ENCODE measurements at regions not wholly inside any gene's neighbourhood (a gene's known extent, or its start where the extent isn't known, plus 50 kb on each side); places are given as distances from the start of the nearest gene placed in this dataset.

DNA sequence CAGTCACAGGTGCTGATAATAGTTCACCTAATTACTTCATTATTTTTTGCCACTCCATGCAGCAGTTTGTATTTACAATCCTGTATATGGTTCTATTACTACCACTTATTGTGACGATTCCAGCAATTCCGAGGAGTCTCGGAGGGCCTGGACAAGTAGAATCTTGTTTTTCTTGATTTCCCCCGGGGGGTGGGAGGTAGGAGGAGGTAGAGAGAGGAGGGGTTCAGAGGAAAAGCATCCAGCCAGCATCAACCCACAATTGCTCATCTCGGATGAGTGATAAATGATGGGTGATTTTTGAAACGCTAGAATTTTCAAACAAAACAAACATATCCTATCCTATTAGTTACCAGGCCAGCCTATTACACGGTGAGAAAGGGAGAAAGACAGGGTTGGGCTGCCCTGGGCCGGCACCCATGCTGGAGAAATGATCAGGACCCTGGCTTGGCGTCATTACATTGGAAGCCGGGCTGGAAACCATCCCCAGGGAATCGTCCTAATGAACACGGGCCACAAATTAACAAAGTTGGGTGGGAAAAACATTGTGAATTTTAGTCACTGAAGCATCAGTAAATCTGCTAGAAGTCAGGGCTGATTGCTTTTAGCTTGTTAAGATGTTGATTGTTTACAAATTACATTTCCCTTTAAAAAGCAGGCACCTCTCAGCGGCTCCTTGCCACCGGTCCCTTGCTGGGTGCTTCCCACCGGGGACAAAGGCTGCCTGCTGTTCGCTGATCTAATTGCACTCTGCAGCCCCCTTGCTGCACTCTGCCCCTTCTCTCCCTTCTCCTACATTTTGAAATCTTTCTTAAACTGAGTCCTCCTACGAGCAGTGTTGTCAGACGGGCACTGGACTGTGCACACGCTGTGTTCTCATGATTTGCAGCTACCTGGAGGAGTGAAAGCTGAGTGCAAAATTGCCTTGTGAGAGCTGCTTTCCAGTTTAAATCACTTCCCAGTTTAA, 95.5 kb downstream of the FAM204A start:
- in situ Hi-C loops (cut with MboI; ENCODE audit: low sequenced_read_pairs): loop anchor here (10.0 to 25.0 kb wide), 3 partner anchors 384 to 1034 kb away; no protein-coding TSS in a partner anchor

DNA sequence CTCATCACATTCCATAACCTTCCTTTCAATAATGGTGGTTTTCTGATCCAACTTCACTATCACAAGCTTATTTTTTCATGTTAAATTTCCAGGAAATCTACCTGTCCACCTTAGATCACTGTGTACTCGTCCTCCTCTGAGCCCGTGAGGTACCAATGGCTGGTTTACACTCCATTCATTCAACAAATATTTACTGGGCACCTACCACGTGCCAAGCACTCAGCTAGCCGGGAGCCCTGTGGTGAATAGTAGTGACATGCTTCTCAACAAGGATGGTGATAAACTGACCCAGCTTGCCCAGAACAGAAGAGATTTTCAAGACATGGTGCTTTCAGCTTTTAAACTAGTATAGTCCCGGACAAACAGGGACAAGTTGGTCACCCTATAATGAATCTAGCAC, 98.2 kb downstream of the FAM204A start:
- in situ Hi-C loops (cut with MboI; ENCODE audit: low sequenced_read_pairs): loop anchor here (10.0 to 25.0 kb wide), 3 partner anchors 382 to 1032 kb away; no protein-coding TSS in a partner anchor

DNA sequence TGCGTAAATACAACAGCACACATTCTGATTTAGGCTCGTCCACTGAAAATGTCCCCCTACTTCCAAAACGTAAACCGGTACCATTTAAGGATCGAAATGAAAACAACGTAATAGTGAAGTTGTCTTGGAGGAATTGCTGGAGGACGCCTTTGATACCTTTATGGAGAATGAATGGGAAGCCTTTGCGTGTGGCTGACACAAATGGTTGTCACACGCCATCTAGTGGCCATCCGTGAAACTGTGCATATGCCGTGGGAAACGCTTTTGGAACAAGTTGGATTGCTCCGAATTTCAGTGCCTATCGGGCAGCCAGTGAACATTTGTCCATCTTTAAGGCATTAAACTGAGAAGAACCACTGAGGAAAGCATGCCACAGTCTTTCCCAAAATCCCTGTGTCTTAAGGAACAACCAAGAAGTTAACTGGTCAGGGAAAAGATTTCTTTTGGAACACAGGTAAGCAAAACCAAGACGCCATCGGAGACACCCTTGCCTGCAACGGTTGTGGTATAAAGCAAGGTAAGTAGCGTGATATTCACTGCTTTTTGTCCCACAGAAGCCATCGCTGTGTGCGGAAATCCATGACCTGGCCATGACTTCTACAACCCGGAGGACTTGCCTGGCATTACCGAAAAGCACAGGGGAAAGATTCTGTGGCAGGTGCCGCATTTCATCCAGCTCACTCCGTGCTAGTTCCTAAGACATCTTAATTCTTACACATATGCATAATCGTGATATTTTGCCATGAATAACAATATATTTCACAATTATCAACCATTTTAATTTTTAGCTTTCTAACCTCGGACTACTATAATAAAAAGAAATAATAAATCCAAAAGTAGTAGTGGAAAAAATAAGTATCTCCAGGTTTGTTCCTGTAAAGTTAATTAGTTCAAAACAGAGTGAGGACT, 100.6 kb downstream of the FAM204A start:
- in situ Hi-C loops (cut with MboI; ENCODE audit: low sequenced_read_pairs): loop anchor here (10.0 to 25.0 kb wide), 3 partner anchors 379 to 1029 kb away; no protein-coding TSS in a partner anchor

DNA sequence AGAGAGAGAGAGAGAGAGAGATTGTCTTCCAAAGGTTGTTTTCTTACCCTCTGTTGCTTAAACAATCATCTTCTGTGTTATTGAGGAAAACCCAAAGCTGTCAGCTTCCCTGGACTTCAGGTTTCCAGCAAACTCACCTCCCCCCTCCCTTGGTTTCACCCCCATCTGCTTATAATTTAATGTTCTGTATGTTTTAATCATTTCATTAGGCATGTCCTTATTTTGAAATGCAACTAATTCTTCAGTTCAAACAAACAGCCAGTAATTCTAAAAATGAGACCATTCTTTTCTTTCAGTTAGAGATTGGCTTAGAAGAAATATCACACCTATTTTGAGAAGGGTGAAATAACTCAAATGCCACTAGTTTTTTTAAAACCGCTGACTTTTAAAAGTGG, 102.9 kb downstream of the FAM204A start:
- in situ Hi-C loops (cut with MboI; ENCODE audit: low sequenced_read_pairs): loop anchor here (25.0 kb wide), 2 partner anchors 377 to 1027 kb away; no protein-coding TSS in a partner anchor

DNA sequence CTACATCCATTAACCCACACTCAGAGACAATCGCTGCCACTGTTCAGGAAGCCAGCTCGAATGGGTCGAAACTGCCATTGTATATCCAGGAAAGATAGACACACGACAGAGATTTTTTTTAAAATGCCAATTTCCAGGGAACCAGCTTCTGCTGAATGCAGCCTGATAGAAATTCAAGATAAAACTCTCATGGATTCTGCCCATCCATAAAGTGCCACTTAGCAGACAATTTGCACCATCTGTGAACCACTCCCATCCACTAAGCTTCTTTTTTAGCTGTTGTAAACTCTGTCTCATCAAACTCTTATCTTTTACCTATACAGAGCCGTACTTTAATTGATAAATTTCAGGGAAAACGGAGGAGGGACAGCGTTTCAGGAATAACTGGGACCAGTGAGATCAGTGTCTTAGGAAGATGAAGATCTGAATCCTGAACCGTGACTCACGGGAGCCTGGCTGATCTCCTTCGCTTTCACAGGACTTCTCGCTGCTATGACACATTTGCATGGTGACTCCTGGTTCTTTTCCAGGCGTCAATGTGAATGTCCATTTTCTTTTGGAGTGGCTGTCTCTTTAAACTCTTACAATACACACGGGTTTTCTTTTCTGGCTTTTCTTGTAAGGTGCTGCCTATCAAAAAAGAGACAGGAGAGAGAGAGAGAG, 103.4 kb downstream of the FAM204A start:
- in situ Hi-C loops (cut with MboI; ENCODE audit: low sequenced_read_pairs): loop anchor here (25.0 kb wide), 2 partner anchors 376 to 1026 kb away; no protein-coding TSS in a partner anchor

DNA sequence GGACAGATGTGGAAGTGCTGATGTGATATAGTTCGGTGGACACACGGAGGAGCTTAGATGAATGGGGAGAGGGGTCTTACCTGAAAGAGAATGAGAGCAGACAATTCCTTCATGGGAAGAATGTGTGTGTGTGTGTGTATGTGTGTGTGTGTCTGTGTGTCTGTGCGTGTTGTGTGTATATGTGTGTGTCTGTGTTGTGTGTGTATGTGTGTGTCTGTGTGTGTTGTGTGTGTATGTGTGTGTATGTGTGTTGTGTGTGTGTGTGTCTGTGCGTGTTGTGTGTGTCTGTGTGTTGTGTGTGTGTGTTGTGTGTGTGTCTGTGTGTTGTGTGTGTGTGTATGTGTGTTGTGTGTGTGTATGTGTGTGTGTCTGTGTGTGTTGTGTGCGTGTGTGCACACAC, 104.2 kb downstream of the FAM204A start:
- in situ Hi-C loops (cut with MboI; ENCODE audit: low sequenced_read_pairs): loop anchor here (25.0 kb wide), 2 partner anchors 376 to 1026 kb away; no protein-coding TSS in a partner anchor

DNA sequence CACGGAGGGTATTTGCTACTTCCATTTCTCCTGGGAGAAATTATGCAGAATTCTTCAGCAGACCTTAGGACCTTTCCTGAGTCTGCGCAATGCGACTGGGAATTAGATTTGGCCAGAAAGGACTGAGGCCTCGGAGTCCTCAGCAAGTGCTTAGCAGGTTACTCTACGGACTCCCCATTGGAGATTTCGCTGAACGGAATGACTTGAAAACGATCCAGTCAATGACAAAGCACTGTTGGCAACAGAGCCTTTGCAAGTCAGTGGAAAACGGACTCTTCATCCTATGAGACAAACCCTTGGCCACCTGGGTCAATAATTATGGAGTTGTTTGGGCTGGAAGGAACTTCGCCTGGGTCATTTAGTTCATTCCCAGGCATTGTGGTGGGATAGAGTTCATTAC, 107.4 kb downstream of the FAM204A start:
- in situ Hi-C loops (cut with MboI; ENCODE audit: low sequenced_read_pairs): loop anchor here (25.0 kb wide), 2 partner anchors 372 to 1022 kb away; no protein-coding TSS in a partner anchor

DNA sequence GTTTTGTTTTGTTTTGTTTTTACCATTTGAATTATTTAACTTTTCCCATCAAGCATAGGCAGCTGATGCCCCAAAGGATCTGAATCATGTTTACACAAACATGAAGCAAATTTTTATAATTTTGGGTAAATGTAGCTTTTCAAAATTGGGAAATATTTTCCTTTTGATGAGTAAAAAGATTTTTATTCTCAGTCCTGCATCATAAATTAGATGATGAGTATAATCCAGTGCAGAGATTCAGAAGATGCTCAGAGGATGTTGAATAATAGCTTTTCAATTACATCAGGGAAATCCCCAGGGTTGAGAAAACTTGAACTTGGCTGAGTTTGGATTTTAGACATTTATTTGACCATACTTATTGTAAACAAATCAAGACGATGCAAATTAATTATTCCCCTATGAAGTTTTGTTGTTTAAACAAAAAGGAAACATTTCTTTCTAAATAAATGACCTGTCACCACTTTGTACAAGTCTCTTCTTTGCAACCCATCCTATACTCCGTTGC, 121.7 kb downstream of the FAM204A start:
- in situ Hi-C loops (cut with MboI; ENCODE audit: low sequenced_read_pairs): no loop called here

DNA sequence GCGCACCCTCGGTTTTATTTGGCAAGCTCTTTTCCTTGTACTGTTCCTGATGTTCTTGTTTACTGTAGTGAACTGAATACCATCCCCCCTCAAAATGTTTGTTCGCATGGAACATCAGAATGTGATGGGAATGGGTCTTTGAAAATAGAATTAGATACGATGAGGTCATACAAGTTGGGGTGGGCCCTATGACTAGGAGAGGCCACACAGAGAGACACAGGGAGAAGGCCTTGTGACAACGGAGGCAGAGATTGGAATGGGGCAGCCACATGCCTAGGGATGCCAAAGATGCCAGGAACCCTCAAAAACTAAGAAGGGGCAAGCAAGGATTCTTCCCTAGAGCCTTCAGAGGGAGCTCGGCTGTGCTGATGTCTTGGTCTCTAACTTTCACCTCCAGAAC, 123.6 kb downstream of the FAM204A start:
- in situ Hi-C loops (cut with MboI; ENCODE audit: low sequenced_read_pairs): no loop called here

DNA sequence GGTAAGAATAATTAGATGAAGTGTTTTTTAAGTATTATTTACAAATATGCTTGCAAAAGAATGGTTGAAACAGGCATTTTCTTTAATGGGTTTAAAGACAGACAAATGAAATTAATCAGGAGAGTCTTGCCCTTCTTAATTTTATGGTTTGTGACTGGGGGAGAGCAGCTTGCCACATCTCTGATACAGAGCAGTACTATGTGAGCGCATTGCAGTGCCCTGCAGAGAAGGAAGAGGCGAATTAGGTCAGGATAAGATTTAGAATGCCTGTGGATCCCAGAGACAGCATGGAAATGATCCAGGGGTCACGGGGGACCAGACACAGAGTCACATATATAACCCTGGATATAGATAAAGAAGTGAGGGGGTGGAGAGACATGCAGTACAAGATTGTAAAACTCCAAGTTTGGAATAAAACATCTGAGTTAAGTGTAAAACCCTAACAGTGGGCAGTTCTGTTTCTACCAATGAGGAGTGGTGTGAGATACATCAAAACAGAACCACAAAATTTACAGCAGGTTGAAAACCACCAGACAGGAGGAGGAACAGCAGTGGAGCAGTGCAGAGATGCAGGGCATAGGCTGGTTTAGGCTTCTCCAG, 125.5 kb downstream of the FAM204A start:
- in situ Hi-C loops (cut with MboI; ENCODE audit: low sequenced_read_pairs): no loop called here

DNA sequence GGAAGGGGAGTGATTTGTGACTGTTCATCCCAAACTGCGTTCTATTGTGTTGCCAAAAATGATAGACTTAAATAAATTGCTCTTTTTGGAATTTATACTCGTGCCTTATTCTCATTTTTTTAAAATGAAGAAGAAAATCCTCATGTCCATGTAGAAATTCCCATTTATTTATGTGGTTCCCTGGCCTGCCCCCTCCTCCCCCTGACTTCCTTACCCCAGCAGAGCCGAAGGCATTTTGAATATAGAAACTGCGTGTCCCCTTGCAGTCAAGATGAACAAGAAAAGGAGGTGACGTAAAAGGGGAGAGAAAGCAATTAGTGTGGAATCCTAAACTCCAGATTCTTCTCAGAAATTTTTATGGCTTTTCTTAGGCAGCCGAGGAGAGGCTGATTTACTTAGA, 126.1 kb downstream of the FAM204A start:
- in situ Hi-C loops (cut with MboI; ENCODE audit: low sequenced_read_pairs): no loop called here

DNA sequence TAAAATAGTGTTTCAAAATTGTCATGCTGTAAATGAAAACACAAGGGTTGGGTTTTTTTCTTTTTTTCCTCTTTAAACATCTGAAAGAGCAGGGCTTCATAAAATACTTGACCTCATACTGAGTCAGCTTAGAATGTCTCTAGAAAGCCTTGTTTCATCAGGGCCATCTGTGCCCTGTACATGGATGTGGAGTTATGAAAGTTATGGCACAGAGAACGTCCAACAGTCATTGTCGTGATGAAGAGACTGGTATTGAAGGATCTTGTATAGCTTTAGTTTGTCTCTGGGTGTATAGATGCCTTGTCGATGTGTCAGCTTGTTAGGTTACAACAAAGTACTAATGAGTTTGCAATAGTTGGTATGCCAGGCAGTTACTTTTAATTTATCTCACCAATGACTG, 127.3 kb downstream of the FAM204A start:
- in situ Hi-C loops (cut with MboI; ENCODE audit: low sequenced_read_pairs): no loop called here

DNA sequence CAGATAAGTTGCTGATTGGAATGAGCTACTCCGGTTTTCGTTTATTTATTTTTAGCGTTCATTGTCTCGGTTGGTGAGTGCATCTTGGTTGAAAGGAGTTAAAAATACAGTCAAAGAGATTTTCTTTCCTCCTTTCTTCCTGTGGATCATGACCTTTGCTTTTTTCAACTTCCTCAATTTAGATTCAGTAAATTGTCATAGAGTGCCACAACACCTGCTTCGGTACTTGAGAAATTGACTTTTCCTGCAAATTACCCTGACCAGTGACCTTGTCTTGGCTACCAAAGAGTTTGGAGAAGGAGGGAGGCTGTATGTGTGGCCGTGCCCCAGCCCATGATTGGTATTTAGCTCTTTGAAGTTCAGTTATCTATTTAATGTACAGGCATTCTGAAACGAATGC, 128.7 kb downstream of the FAM204A start:
- in situ Hi-C loops (cut with MboI; ENCODE audit: low sequenced_read_pairs): no loop called here

DNA sequence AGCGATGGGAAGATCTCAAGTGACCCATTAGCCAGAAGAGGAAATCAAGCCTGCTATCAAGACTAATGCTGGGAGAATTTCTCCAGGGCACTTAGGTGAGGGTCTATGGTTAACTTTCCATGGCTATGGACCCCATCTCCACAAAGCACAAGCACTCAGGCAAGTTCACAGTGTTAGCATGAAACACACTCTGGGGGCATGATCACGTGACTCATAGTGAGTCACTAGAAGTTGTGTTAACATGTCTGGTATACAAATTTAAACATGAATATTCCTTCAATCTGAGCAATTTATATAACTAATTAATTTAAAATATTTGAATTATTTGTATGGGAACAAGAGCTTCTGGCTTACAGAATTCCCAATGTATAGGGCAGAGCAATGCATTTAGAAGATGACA, 131.8 kb downstream of the FAM204A start:
- in situ Hi-C loops (cut with MboI; ENCODE audit: low sequenced_read_pairs): no loop called here

DNA sequence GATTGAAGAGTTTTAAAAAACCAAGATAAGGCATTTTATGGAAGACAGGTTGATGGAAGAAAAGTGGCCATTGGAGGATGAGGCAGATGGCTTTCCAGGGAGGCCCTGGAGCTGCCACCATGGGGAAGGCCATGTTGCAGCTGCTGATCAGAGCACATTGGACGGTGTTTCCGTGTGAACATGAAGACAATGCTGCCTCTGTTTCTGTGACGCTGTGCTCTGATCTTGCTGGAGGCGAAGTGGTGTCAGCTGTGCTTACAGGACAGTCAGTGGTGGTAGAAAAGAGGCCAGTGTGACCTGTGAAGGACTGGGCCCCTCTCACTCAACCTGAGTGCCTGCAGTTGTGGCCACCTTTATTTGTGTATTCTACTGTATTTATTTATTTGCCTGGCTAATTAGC, 132.9 kb downstream of the FAM204A start:
- in situ Hi-C loops (cut with MboI; ENCODE audit: low sequenced_read_pairs): no loop called here

DNA sequence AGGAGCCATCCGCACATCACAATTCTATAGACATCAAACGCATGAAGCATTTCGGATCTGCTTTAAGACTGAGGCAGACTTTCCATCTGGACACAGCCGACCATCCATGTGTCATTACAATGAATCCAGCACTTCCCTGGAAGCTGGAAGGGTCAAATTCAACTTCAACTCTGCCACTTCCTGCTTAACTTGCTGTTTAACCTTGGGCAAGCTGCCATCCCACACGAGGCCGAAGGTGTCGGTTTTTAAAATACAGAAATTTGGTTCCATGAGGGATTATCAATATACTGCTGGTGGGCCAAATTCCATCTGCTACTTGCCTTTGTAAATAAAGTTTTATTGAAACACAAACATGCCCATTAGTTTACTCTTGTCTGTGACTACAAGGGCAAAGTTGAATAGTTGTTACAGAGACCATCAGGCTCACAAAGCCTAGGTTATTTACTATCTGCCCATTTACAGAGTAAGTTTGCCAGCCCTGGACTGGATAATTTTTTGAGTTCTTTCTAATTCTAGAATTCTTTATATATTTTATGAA, 134.6 kb downstream of the FAM204A start:
- in situ Hi-C loops (cut with MboI; ENCODE audit: low sequenced_read_pairs): no loop called here

DNA sequence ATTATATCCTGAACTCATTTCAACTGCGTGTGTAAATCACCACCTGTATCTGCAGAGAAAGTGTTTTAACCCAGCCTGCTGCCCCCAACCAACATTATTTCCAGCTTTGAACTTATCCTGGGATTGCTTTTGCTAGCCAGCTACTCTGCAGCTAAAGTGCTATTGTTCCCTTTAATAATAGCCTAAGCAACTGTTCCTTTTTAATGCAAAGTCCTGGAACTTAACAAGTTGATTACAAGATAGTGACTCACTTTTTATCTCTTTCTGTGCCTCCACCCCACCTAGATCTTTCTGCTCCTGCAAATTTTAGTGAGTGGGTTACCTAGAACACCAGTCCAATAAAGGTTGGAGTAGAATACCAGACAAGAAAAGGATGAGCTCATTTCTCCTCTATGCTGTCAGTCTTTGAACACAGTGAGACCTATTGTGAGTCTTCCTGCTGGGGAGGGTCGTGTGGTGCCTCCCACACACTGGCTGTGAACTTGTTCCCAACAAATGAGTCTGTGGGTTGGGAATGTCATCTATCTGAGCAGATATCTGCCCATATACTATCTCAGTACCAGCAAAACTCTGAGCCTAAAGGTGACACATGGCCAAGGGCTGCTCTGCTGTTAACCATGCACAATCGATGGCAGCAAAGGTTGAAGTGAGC, 137.7 kb downstream of the FAM204A start:
- in situ Hi-C loops (cut with MboI; ENCODE audit: low sequenced_read_pairs): no loop called here

DNA sequence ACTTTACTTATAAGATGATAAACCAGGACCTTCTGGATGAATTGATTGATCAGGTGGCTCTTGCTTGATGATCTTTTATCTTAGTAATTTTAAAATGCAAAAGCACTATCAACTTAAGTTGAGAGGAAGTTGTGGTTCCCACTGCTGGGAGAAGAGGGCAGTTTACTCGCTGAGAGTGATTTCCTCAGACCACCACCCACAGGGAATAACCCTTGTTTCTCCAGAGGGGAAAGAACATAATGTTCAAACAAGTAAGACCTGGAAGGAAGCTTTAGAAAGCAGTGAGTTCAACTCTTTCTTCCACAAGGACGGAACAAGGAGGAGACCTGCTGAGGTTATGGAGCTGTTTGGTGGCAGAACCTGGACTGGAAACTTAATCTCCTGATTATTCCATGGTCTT, 138.7 kb downstream of the FAM204A start:
- in situ Hi-C loops (cut with MboI; ENCODE audit: low sequenced_read_pairs): no loop called here

DNA sequence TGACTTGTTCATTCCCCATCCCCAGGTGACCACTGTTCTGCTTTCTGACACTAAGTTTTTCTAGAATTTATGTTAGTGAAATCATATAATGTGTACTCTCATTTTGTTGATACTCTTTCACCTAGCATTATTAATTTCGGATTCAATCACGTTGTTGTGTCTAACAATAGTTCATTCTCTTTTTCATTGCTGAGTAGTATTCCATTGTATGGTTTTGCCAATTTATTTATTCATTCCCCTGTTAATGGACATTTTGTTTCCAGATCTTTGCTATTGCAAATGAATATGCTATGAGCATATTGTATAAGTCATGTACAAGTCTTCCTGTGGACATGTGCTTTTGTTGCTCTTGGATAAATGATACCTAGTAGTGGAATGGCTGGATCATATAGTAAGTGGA, 146.4 kb downstream of the FAM204A start:
- in situ Hi-C loops (cut with MboI; ENCODE audit: low sequenced_read_pairs): no loop called here
